Calu3 (cell line): ENCODE measurements at regions not wholly inside any gene's neighbourhood (a gene's known extent, or its start where the extent isn't known, plus 50 kb on each side); places are given as distances from the start of the nearest gene placed in this dataset.
"Not testable (repeated sequence)": the region's sequence is repeated elsewhere in the genome, so short reads cannot be mapped to it uniquely, and the experiment has no call there.

ENCODE experiments used
- BruUV-seq: library from RNA; stranded (reverse); fragments of 400-500 nt; replicated peaks from 2 replicates; lab custom pipeline; 2021; lab: Mats Ljungman, UMichigan
- CTCF ChIA-PET: fragments of 300-600 bp; sonication (Branson Sonifier 250); formaldehyde crosslinking; loops from one replicate; lab custom pipeline; 2022; ENCODE audit warnings: antibody characterized with exemption; lab: Charles Lee
- DNase-seq: peaks from one replicate; pipeline ENCODE4 v3.0.0; 2022
- H3K27ac Mint-ChIP-seq: one replicate; pipeline ENCODE4 v1.8.0; 2022; ENCODE audit warnings: mixed read lengths; ENCODE audit not compliant: unreplicated experiment
- H3K27me3 Mint-ChIP-seq: one replicate; pipeline ENCODE4 v1.8.0; 2022; ENCODE audit warnings: mixed read lengths; ENCODE audit not compliant: unreplicated experiment
- H3K36me3 Mint-ChIP-seq: one replicate; pipeline ENCODE4 v1.8.0; 2022; ENCODE audit warnings: mild to moderate bottlenecking, moderate library complexity, mixed read lengths; ENCODE audit not compliant: insufficient read depth, unreplicated experiment
- H3K4me1 Mint-ChIP-seq: one replicate; pipeline ENCODE4 v1.8.0; 2022; ENCODE audit warnings: mild to moderate bottlenecking, low read depth, mixed read lengths; ENCODE audit not compliant: unreplicated experiment
- H3K4me3 Mint-ChIP-seq: one replicate; pipeline ENCODE4 v1.8.0; 2022; ENCODE audit warnings: mild to moderate bottlenecking, low read depth, moderate library complexity, mixed read lengths; ENCODE audit not compliant: unreplicated experiment
- H3K9me3 Mint-ChIP-seq: one replicate; pipeline ENCODE4 v1.8.0; 2022; ENCODE audit warnings: low read depth, mixed read lengths; ENCODE audit not compliant: unreplicated experiment
- intact Hi-C: fragments of 100-400 bp; cut with micrococcal nuclease; formaldehyde crosslinking; loops from one replicate; pipeline ENCODE4 v1.10.0; 2022; ENCODE audit not compliant: unreplicated experiment
- TF ChIP-seq, protein P1 (sequence below): fragments of 200-600 bp; IDR thresholded peaks from one replicate; pipeline ENCODE4 v1.8.0; 2022; ENCODE audit warnings: antibody characterized with exemption; ENCODE audit not compliant: unreplicated experiment

DNA sequence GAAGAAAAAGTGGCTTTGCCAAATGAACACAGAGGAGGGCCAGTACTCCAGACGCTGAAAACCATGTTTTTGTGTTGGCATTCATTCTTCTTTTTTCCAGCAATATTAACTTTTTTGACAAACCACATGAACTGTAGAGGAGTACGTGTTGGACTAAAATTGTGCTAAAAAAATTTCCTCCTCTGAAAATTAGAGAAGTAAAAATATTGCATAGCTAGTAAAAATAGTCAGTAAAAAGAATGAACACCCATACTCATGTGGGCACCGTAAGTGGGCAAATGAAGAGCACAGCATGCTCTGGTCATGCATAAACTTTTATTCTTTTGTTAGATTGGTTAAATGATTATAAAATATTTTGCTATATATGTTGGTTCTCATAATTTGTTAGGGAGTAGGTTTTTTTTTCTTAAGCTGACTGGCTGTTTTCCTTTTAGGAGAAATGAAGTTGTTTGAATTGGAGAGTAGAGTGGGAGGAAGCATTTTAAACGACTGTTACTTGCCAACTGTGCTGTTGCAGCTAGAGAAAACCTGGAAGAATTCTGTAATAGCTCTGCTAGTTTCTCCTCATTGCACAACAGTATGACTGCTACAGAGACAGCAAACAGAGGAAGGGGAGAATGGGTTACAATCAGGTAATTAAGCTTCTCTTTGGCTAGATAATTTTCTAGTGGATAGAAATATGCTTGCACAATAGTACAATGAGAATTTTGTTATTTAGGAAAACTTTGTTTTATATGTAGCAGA, 222.4 kb downstream of the KCTD12 start:
- no peak for DNase-seq
- Mint-ChIP-seq H3K27ac (no peak overlapping the region), H3K4me1 (no peaks in the 10 kb centered on the region), H3K36me3 (no peaks in the 10 kb centered on the region), H3K4me3 (no peak overlapping the region), H3K27me3 (no peaks in the 10 kb centered on the region), H3K9me3 (no peaks in the 10 kb centered on the region)
- no TSS peak for BruUV-seq
- CTCF ChIA-PET = interaction anchor here (0.6 kb wide), 1 partner anchor 1124 kb away, joined by 3 read pairs; no protein-coding TSS in a partner anchor
- TF ChIP-seq, protein P1, sequence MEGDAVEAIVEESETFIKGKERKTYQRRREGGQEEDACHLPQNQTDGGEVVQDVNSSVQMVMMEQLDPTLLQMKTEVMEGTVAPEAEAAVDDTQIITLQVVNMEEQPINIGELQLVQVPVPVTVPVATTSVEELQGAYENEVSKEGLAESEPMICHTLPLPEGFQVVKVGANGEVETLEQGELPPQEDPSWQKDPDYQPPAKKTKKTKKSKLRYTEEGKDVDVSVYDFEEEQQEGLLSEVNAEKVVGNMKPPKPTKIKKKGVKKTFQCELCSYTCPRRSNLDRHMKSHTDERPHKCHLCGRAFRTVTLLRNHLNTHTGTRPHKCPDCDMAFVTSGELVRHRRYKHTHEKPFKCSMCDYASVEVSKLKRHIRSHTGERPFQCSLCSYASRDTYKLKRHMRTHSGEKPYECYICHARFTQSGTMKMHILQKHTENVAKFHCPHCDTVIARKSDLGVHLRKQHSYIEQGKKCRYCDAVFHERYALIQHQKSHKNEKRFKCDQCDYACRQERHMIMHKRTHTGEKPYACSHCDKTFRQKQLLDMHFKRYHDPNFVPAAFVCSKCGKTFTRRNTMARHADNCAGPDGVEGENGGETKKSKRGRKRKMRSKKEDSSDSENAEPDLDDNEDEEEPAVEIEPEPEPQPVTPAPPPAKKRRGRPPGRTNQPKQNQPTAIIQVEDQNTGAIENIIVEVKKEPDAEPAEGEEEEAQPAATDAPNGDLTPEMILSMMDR = no peak
- intact Hi-C loops = no loop called here

DNA sequence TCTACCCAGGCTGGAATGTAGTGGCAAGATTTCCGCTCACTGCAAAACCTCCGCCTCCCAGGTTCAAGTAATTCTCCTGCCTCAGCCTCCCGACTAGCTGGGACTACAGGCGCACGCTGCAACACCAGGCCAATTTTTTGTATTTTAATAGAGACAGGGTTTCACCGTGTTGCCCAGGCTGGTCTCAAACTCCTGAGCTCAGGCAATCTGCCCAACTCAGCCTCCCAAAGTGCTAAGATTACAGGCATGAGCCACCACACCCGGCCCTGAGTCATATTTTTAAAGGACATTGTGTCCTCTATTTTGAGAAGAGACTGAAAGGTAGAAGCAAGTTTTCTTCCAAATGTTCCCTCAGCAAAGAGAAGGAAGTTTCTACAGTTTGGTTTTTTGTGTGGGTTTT, 227.1 kb downstream of the KCTD12 start:
- H3K27ac Mint-ChIP-seq, H3K4me3 Mint-ChIP-seq, DNase-seq, CTCF ChIA-PET, H3K36me3 Mint-ChIP-seq, intact Hi-C loops, H3K9me3 Mint-ChIP-seq, H3K4me1 Mint-ChIP-seq, BruUV-seq, H3K27me3 Mint-ChIP-seq: not testable (repeated sequence)

DNA sequence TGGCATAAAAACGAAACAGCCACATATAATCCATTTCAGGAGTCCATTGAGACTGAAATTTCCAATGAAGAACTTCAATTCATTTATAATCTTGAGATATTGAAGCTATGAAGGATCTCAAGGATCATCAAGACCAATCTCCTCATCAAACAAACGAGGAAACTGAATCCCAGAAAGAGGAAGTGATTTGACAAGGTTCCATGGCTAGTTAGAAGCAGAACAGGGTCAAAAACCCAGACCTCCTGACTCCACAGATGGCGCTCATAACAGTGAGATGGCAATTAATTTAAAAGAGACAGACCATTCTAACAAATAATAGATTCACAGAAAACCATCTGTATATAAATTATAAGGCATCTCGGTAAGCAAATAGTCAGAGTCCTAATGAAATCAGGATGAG, 229.7 kb downstream of the KCTD12 start:
- TF ChIP-seq, protein P1 = no peak
- Mint-ChIP-seq H3K4me1 (no peaks in the 10 kb centered on the region), H3K4me3 (no peak overlapping the region), H3K9me3 (no peaks in the 10 kb centered on the region), H3K27me3 (no peaks in the 10 kb centered on the region), H3K36me3 (no peaks in the 10 kb centered on the region), H3K27ac (no peak overlapping the region)
- CTCF ChIA-PET = no interaction called here
- no TSS peak for BruUV-seq
- intact Hi-C loops = no loop called here
- no peak for DNase-seq

DNA sequence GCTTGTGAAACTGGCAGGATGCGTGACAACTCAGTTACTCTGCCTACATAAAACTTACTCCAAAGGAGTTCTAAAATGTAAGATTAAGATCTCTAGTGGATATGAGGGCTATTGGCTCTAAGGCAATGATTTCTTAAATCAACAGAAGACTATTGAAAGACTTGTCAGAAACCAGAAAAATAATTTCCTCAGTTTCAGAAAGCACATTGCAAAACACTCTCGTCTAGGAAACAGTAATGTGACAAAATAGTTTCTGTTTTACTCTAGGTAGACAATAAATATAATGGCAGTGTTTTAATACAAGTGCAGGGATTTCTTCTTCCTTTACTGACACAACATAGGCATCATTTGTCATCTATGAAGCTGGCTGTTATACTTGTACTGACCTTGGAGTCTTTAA, 230.1 kb downstream of the KCTD12 start:
- CTCF ChIA-PET = no interaction called here
- no TSS peak for BruUV-seq
- H3K27me3 Mint-ChIP-seq = no peaks in the 10 kb centered on the region
- H3K4me1 Mint-ChIP-seq = no peaks in the 10 kb centered on the region
- TF ChIP-seq, protein P1 = no peak
- intact Hi-C loops = no loop called here
- no peak overlapping the region for H3K4me3 Mint-ChIP-seq
- DNase-seq = no peak
- H3K9me3 Mint-ChIP-seq = no peaks in the 10 kb centered on the region
- H3K36me3 Mint-ChIP-seq = no peaks in the 10 kb centered on the region
- H3K27ac Mint-ChIP-seq = no peak overlapping the region

DNA sequence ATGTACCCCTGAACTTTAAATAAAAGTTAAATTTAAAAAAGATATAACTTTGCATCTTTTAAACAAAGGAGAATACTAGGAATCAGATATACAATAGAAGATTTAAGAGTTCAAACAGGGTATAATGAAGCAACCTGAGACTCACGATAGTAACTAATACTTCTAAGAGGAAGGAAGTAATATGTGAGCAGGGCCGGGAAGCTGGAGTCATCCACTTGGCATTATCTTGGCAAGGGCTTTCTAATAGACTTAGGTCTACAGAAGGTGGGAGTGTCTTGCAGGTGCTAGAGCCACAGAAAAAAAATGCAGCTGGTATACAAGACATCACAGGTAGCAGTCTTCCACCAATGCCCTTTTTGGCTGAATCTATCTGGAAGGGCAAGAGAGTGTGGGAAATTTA, 231.9 kb downstream of the KCTD12 start:
- H3K9me3 Mint-ChIP-seq = no peaks in the 10 kb centered on the region
- TF ChIP-seq, protein P1 = no peak
- no peaks in the 10 kb centered on the region for H3K27me3 Mint-ChIP-seq
- intact Hi-C loops = no loop called here
- H3K4me3 Mint-ChIP-seq = no peak overlapping the region
- H3K36me3 Mint-ChIP-seq = no peaks in the 10 kb centered on the region
- CTCF ChIA-PET = no interaction called here
- no peak for DNase-seq
- H3K27ac Mint-ChIP-seq = no peak overlapping the region
- H3K4me1 Mint-ChIP-seq = no peaks in the 10 kb centered on the region
- BruUV-seq = no TSS peak
